ENCODE measurements at regions not wholly inside any gene's neighbourhood (a gene's known extent, or its start where the extent isn't known, plus 50 kb on each side); places are given as distances from the start of the nearest gene placed in this dataset.

DNA sequence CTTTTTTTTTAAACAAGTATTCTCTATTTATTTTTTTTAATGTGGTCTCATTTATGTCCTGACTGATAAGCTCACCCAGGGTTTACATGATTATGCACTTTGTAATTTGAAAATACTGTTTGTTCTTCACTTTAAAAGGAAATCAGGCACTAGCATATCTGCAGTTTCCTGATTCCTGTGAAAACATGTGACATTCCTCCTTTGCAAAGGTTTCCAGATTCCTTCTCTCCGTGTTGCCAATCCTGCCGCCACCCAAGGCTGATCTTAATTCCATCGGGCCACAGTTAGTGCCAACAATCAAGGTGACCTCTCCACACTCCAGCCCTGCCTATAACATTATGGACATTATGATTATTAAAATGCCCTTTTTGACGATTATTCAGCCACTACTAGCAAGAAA, 225.4 kb downstream of the PCDH7 start:
- no peak overlapping the region for H3K4me3 ChIP-seq (ENCODE audit: extremely low read depth in 1 of 4, insufficient read depth in 2 of 4, low read depth in 3 of 4, low read length in 4 of 4)
- no peak overlapping the region for H2BK15ac ChIP-seq (ENCODE audit: low read length)
- no peak overlapping the region for H3K27ac ChIP-seq (ENCODE audit: low read depth, low read length)
- no peak overlapping the region for H3K9ac ChIP-seq (replicated peaks in 1 of 4; ENCODE audit: extremely low read depth in 1 of 4, low read depth in 3 of 4, low read length in 3 of 4)
- H3K9me3 ChIP-seq (ENCODE audit: insufficient read depth in 2 of 2, low read depth in 1 of 2, low read length in 1 of 2) = no peaks in the 10 kb centered on the region
- no peaks in the 10 kb centered on the region for H3K79me1 ChIP-seq (ENCODE audit: low read depth, low read length)
- H3K23me2 ChIP-seq (ENCODE audit: low read depth, low read length) = no peaks in the 10 kb centered on the region
- 72% methylated on average over 4 of the region's 4 CpGs; no CpG with 5 or more reads in 1 of the 2 experiments for WGBS, 2 experiments (ENCODE audit: extremely low coverage in 1 of 2, insufficient coverage in 1 of 2, insufficient read length in 1 of 2, insufficient replicate concordance in 2 of 2, low coverage in 1 of 2, low lambda C conversion rate in 2 of 2, missing lambda C conversion rate in 1 of 2)
- POLR2A ChIA-PET (ENCODE audit: partially characterized antibody) = no interaction called here
- CTCF ChIA-PET (ENCODE audit: partially characterized antibody) = no interaction called here
- no peaks in the 10 kb centered on the region for H3K27me3 ChIP-seq (replicated peaks in 1 of 4; ENCODE audit: control insufficient read depth in 3 of 4, extremely low read depth in 1 of 4, insufficient read depth in 3 of 4, low read length in 3 of 4)
- no peak overlapping the region for H2BK5ac ChIP-seq (ENCODE audit: low read depth, low read length)
- no peak overlapping the region for H3K4me2 ChIP-seq (ENCODE audit: insufficient read depth in 1 of 2, low read depth in 2 of 2, low read length in 2 of 2)
- H3K23ac ChIP-seq (ENCODE audit: insufficient read length) = no peak overlapping the region
- no peak overlapping the region for H4K8ac ChIP-seq (ENCODE audit: extremely low read depth, insufficient read depth, low read length)
- H4K20me1 ChIP-seq (replicated peaks in 1 of 2; ENCODE audit: control insufficient read depth in 1 of 2, insufficient read depth in 2 of 2, low read length in 2 of 2) = no peaks in the 10 kb centered on the region
- no peaks in the 10 kb centered on the region for H3K36me3 ChIP-seq (ENCODE audit: control insufficient read depth in 2 of 4, insufficient read depth in 4 of 4, low read length in 3 of 4)
- H3K4ac ChIP-seq (replicated peaks; ENCODE audit: insufficient read length, low read depth, low read length) = no peak overlapping the region
- no peak overlapping the region for H4K5ac ChIP-seq (ENCODE audit: insufficient read length, low read depth, low read length)
- no peak overlapping the region for H2BK12ac ChIP-seq (ENCODE audit: low read depth, low read length)
- no peak overlapping the region for H2AFZ ChIP-seq (ENCODE audit: low read length)
- H3K18ac ChIP-seq (ENCODE audit: extremely low read depth, low read length) = no peak overlapping the region
- H3K4me1 ChIP-seq (replicated peaks in 1 of 4; ENCODE audit: control insufficient read depth in 3 of 4, insufficient read depth in 4 of 4, low read length in 3 of 4) = peaks cover 0 to under 1% (median 0%) of the 10 kb centered on the region in 4 experiments; a peak in 1 of 7 replicates
- H3K14ac ChIP-seq (ENCODE audit: insufficient read length) = no peak overlapping the region
- H2BK20ac ChIP-seq (ENCODE audit: low read length) = no peak overlapping the region
- no peak overlapping the region for H2AK5ac ChIP-seq (ENCODE audit: low read depth, low read length)
- H4K91ac ChIP-seq (replicated peaks; ENCODE audit: insufficient read length, low read length) = no peak overlapping the region
- DNase-seq (ENCODE audit: low read depth in 1 of 2, low spot score in 2 of 2) (no peak), FAIRE-seq (no peak)
- no peak overlapping the region for H3K56ac ChIP-seq (replicated peaks; ENCODE audit: insufficient read length, low read depth, low read length)
- no peaks in the 10 kb centered on the region for H3K79me2 ChIP-seq (ENCODE audit: control insufficient read depth in 1 of 2, insufficient read depth in 2 of 2, low read length in 2 of 2)
- H2BK120ac ChIP-seq (replicated peaks; ENCODE audit: low read depth, low read length) = no peak overlapping the region
- TF ChIP-seq, protein P1, sequence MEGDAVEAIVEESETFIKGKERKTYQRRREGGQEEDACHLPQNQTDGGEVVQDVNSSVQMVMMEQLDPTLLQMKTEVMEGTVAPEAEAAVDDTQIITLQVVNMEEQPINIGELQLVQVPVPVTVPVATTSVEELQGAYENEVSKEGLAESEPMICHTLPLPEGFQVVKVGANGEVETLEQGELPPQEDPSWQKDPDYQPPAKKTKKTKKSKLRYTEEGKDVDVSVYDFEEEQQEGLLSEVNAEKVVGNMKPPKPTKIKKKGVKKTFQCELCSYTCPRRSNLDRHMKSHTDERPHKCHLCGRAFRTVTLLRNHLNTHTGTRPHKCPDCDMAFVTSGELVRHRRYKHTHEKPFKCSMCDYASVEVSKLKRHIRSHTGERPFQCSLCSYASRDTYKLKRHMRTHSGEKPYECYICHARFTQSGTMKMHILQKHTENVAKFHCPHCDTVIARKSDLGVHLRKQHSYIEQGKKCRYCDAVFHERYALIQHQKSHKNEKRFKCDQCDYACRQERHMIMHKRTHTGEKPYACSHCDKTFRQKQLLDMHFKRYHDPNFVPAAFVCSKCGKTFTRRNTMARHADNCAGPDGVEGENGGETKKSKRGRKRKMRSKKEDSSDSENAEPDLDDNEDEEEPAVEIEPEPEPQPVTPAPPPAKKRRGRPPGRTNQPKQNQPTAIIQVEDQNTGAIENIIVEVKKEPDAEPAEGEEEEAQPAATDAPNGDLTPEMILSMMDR (IDR thresholded peaks at IDR 0.05; ENCODE audit: control extremely low read depth in 1 of 3, insufficient read depth in 1 of 3, low read depth in 1 of 3, low read length in 3 of 3) = no peak
- TF ChIP-seq HDAC2 (IDR thresholded peaks at IDR 0.05; ENCODE audit: borderline replicate concordance in 1 of 2, low read depth in 2 of 2, low read length in 2 of 2) = no peak
- no peak for TF ChIP-seq EGR1 (IDR thresholded peaks at IDR 0.05; ENCODE audit: borderline replicate concordance, low read depth, low read length)
